ENCODE measurements at regions not wholly inside any gene's neighbourhood (a gene's known extent, or its start where the extent isn't known, plus 50 kb on each side); places are given as distances from the start of the nearest gene placed in this dataset.

DNA sequence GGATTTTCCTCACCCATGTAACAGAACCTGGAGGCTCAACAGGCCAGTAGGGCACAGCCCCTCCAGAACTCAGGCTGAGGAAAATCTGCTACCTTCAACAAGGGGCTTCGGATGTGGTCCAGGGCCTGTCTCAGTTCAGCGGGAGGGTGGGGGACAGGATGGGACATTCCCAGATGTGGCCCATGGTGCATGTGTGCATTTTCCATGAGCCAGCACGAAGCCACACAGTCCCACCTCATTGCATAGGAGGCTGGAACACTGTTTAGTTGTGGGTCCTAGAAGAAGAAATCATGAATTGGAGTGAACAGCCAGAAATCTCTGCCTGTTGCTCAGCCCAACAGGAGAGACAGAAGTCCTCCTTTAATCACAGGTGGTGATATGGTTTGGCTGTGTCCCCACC, 469.6 kb upstream of the MYT1L start:
- DNase-seq, result no peak
- Histone ChIP-seq H3K4me3 (replicated peaks in 1 of 3) (no peak overlapping the region), H3K9me3 (no peaks in the 10 kb centered on the region), H3K27ac (no peak overlapping the region), H3K27me3 (no peaks in the 10 kb centered on the region), H3K4me1 (no peaks in the 10 kb centered on the region), H3K36me3 (no peaks in the 10 kb centered on the region)
- TF ChIP-seq, protein P1, sequence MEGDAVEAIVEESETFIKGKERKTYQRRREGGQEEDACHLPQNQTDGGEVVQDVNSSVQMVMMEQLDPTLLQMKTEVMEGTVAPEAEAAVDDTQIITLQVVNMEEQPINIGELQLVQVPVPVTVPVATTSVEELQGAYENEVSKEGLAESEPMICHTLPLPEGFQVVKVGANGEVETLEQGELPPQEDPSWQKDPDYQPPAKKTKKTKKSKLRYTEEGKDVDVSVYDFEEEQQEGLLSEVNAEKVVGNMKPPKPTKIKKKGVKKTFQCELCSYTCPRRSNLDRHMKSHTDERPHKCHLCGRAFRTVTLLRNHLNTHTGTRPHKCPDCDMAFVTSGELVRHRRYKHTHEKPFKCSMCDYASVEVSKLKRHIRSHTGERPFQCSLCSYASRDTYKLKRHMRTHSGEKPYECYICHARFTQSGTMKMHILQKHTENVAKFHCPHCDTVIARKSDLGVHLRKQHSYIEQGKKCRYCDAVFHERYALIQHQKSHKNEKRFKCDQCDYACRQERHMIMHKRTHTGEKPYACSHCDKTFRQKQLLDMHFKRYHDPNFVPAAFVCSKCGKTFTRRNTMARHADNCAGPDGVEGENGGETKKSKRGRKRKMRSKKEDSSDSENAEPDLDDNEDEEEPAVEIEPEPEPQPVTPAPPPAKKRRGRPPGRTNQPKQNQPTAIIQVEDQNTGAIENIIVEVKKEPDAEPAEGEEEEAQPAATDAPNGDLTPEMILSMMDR (IDR thresholded peaks at IDR 0.05), result no peak
- no peak for TF ChIP-seq POLR2A (IDR thresholded peaks at IDR 0.05)
- intact Hi-C loops (cut with DNase I), result no loop called here
- WGBS, 2 donors, result 87 to 93% methylated on average over 3 of the region's 3 CpGs

DNA sequence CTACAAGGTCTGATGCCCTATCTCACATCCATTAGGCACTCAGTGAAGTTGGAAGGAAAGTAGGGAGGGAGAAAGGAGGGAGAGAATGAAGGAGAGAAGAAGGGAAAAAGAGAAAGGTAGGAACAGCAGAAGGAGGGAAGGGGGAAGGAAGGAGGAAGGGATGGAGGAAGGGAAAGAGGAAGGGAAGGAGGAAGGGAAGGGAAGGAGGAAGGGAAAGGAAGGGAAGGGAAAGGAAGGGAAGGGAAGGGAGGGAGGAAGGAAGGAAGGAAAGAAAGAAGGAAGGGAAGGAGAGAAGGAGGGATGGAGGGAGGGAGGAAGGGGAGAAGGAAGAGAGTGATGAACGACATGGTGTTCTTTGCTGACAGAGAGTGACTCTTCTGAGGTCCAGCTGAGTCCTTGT, 468.9 kb upstream of the MYT1L start:
- Histone ChIP-seq H3K4me3 (replicated peaks in 1 of 3) (no peak overlapping the region), H3K27ac (no peak overlapping the region), H3K9me3 (no peaks in the 10 kb centered on the region), H3K36me3 (no peaks in the 10 kb centered on the region), H3K27me3 (no peaks in the 10 kb centered on the region), H3K4me1 (no peaks in the 10 kb centered on the region)
- TF ChIP-seq POLR2A (IDR thresholded peaks at IDR 0.05), result no peak
- TF ChIP-seq, protein P1 (IDR thresholded peaks at IDR 0.05), result no peak
- DNase-seq, result no peak
- WGBS, 2 donors, result 61 to 68% methylated on average over 1 of the region's 1 CpG
- intact Hi-C loops (cut with DNase I), result no loop called here

DNA sequence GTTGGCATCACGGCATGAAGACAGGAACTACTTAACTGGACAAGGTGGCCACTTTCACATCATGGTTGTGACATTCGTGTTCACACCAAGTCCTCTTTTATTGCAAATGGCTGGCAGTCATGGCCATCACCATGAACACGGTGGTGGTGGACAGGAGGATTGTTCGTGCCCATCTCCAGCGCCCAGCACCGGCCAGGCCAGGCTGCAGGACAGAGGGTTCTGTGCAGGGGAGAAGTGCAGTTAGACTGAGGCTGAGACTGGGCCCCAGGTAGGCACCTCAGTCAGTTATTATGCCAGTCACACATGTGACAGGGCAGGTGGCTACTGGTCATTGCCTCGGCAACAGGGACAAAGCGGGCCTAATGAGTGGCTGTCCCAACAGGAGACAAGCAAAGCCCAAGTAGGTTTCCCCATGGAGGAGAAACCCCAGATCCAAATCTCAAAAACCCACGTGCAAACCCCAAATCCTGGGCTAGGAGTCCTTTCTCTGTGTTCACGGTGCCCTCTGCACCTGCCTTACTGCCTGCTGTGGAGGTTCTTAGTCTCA, 468.1 kb upstream of the MYT1L start:
- no peaks in the 10 kb centered on the region for H3K4me1 ChIP-seq
- H3K27ac ChIP-seq, result no peak overlapping the region
- no peaks in the 10 kb centered on the region for H3K27me3 ChIP-seq
- intact Hi-C loops (cut with DNase I), result no loop called here
- TF ChIP-seq, protein P1 (IDR thresholded peaks at IDR 0.05), result no peak
- TF ChIP-seq POLR2A (IDR thresholded peaks at IDR 0.05), result no peak
- no peak for DNase-seq
- WGBS, 2 donors, result 87 to 89% methylated on average over 10 of the region's 10 CpGs
- H3K4me3 ChIP-seq (replicated peaks in 1 of 3), result no peak overlapping the region
- no peaks in the 10 kb centered on the region for H3K9me3 ChIP-seq
- no peaks in the 10 kb centered on the region for H3K36me3 ChIP-seq

DNA sequence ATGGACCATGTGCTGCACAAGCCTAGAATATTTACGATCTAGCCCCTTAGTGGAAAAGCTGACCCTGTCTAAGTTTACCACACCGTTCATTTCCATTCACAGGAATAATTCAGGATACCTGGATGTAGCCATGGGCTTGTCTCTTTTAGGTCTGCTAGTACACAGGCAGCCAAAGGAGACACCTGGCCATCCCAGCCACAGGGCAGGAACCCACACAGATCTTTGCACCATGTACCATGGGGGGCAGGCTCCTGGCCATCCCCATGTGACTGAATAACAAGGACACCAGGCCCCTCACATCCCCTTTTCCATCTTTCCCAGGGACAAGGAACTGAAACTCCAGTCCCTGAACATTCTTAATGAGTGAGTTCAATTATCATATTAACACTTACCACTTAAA, 467.3 kb upstream of the MYT1L start:
- H3K9me3 ChIP-seq, result no peaks in the 10 kb centered on the region
- no peak overlapping the region for H3K4me3 ChIP-seq (replicated peaks in 1 of 3)
- WGBS, 2 donors, result 79 to 100% methylated on average over 2 of the region's 2 CpGs
- no peak for DNase-seq
- intact Hi-C loops (cut with DNase I), result no loop called here
- no peak for TF ChIP-seq POLR2A (IDR thresholded peaks at IDR 0.05)
- TF ChIP-seq, protein P1 (IDR thresholded peaks at IDR 0.05), result no peak
- H3K36me3 ChIP-seq, result no peaks in the 10 kb centered on the region
- no peaks in the 10 kb centered on the region for H3K27me3 ChIP-seq
- H3K27ac ChIP-seq, result no peak overlapping the region
- H3K4me1 ChIP-seq, result no peaks in the 10 kb centered on the region

DNA sequence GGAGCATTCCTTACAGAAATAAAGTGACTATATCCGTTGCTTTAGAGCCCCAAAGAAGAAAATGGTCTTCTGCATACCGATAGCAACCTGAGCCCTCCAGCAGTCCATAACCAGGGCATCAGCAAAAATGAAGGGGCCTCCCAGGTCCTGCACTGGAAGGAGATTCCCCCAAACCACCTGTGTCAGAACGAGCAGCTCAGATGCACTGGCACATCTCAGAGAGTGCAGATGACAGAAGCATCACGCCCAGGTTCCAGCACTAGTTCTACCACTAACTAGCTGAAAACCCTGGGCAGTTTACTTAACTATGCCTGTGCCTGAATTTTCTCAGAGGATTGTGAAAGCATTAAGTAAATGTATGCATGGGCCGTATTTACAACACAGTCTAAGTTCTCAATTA, 466.7 kb upstream of the MYT1L start:
- intact Hi-C loops (cut with DNase I), result no loop called here
- no peak for DNase-seq
- WGBS, 2 donors, result 79 to 84% methylated on average over 5 of the region's 5 CpGs
- Histone ChIP-seq H3K4me1 (no peaks in the 10 kb centered on the region), H3K27ac (no peak overlapping the region), H3K9me3 (no peaks in the 10 kb centered on the region), H3K4me3 (replicated peaks in 1 of 3) (no peak overlapping the region), H3K36me3 (no peaks in the 10 kb centered on the region), H3K27me3 (no peaks in the 10 kb centered on the region)
- TF ChIP-seq, protein P1 (IDR thresholded peaks at IDR 0.05), result no peak
- no peak for TF ChIP-seq POLR2A (IDR thresholded peaks at IDR 0.05)

Data from thyroid gland (tissue), 4 donors.